Upper lobe of left lung (tissue), 4 donors: ENCODE measurements at regions not wholly inside any gene's neighbourhood (a gene's known extent, or its start where the extent isn't known, plus 50 kb on each side); places are given as distances from the start of the nearest gene placed in this dataset.

Experiments used
- EP300 ChIP-seq, 4 donors: sonication (generic); formaldehyde crosslinking; IDR thresholded peaks; one replicate each; pipeline ENCODE4 v1.5.1; 2017; ENCODE audit warnings: antibody characterized with exemption in 4 of 4, control low read depth in 2 of 4
- POLR2A ChIP-seq, 4 donors: fragments of 450-650 bp; IDR thresholded peaks; one replicate each; pipeline ENCODE4 v1.5.1; 2016 to 2017; ENCODE audit warnings: antibody characterized with exemption in 4 of 4, mild to moderate bottlenecking in 2 of 4
- POLR2AphosphoS5 ChIP-seq, 2 donors: sonication (generic); formaldehyde crosslinking; IDR thresholded peaks; one replicate each; pipeline ENCODE4 v1.5.1; 2017; ENCODE audit warnings: antibody characterized with exemption in 2 of 2
- TF ChIP-seq, protein P1 (sequence below), 6 experiments: fragments of 450-650 bp in 4 of 6; fragments of 200-600 bp in 2 of 6; sonication (generic) in 2 of 6; IDR thresholded peaks; one replicate each; pipeline ENCODE4 v1.5.1; 2016 to 2019; ENCODE audit warnings: antibody characterized with exemption in 6 of 6

DNA sequence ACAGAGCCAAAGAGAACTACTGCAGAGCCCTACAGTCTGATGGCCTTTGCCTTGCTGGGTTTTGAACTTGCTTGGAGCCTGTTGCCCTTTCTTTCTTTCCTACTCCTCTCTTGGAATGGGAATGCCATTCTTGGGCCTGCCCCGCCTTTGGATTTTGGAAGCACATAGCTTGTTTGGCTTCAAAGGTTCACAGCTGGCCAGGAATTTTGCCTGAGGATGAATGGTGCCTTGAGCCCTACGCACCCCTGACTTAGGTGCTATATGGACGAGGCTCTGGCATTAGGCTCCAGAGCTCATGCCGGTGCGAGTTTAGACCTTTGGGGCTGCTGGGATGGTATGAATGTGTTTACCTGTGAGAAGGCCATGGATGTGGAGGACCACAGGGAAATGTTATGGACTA lies 663.3 kb upstream of the HS6ST1 start:
- TF ChIP-seq, protein P1, sequence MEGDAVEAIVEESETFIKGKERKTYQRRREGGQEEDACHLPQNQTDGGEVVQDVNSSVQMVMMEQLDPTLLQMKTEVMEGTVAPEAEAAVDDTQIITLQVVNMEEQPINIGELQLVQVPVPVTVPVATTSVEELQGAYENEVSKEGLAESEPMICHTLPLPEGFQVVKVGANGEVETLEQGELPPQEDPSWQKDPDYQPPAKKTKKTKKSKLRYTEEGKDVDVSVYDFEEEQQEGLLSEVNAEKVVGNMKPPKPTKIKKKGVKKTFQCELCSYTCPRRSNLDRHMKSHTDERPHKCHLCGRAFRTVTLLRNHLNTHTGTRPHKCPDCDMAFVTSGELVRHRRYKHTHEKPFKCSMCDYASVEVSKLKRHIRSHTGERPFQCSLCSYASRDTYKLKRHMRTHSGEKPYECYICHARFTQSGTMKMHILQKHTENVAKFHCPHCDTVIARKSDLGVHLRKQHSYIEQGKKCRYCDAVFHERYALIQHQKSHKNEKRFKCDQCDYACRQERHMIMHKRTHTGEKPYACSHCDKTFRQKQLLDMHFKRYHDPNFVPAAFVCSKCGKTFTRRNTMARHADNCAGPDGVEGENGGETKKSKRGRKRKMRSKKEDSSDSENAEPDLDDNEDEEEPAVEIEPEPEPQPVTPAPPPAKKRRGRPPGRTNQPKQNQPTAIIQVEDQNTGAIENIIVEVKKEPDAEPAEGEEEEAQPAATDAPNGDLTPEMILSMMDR (IDR thresholded peaks at IDR 0.05): no peak
- TF ChIP-seq POLR2AphosphoS5 (IDR thresholded peaks at IDR 0.05) (no peak), POLR2A (IDR thresholded peaks at IDR 0.05) (no peak), EP300 (IDR thresholded peaks at IDR 0.05) (no peak)
